HepG2 (cell line): ENCODE measurements at regions not wholly inside any gene's neighbourhood (a gene's known extent, or its start where the extent isn't known, plus 50 kb on each side); places are given as distances from the start of the nearest gene placed in this dataset.

Experiments used
- ATAC-seq: fragments of 200-7000 bp; cut with Tn5 transposase; 3 replicates; pipeline ENCODE4 v1.9.1; 2020; ENCODE audit warnings: mild to moderate bottlenecking, moderate library complexity
- BruUV-seq: library from RNA; stranded (reverse); fragments of 400-500 nt; replicated peaks from 2 replicates; lab custom pipeline; 2021; lab: Mats Ljungman, UMichigan
- CTCF ChIA-PET: fragments of 300-600 bp; formaldehyde crosslinking; extraction: SDS; loops from one replicate; lab custom pipeline; 2021; ENCODE audit warnings: low total read pairs, inconsistent platforms, low intra/inter-chr PET ratio; lab: Yijun Ruan, JAX
- POLR2A ChIA-PET: fragments of 350-600 bp; sonication (Branson Sonifier 250); formaldehyde crosslinking; loops from one replicate; lab custom pipeline; 2020; ENCODE audit warnings: antibody characterized with exemption, inconsistent platforms; lab: Yijun Ruan, JAX
- DNase-seq: peaks from one replicate; pipeline ENCODE4 v3.0.0-alpha.2; 2015; ENCODE audit warnings: low spot score
- FAIRE-seq: peaks from 3 replicates; lab custom pipeline; 2011; peaks lifted over from hg19 to GRCh38; lab: Jason Lieb, UNC
- H2AFZ ChIP-seq: one replicate; pipeline ENCODE4 v1.6.1; 2011; ENCODE audit warnings: low read length, inconsistent platforms
- H3K27ac ChIP-seq: fragments of 300-600 bp; 3 replicates; pipeline ENCODE4 v1.8.0; 2011; ENCODE audit warnings: mixed run types, mild to moderate bottlenecking, mixed read lengths, low read length, inconsistent platforms; ENCODE audit not compliant: insufficient read depth; ENCODE audit errors: extremely low read length
- H3K27me3 ChIP-seq, 2 experiments: fragments of 200-600 bp in 1 of 2; 2 replicates in 1 of 2; 3 replicates in 1 of 2; pipeline versions ENCODE4 v1.6.0 to v1.8.0; 2011; ENCODE audit warnings: low read length in 2 of 2, mild to moderate bottlenecking in 2 of 2, moderate library complexity in 2 of 2, inconsistent platforms in 1 of 2; ENCODE audit not compliant: insufficient read depth in 2 of 2, control insufficient read depth in 1 of 2
- H3K36me3 ChIP-seq, 2 experiments: fragments of 200-600 bp in 1 of 2; replicated peaks in 1 of 2; 2 replicates in 1 of 2; 3 replicates in 1 of 2; pipeline versions ENCODE4 v1.5.1 to v1.8.0; 2011; ENCODE audit warnings: low read length in 2 of 2, inconsistent platforms in 1 of 2; ENCODE audit not compliant: insufficient read depth in 2 of 2, control insufficient read depth in 1 of 2
- H3K4me1 ChIP-seq: 2 replicates; pipeline ENCODE4 v1.5.1; 2012; ENCODE audit warnings: low read length, inconsistent platforms; ENCODE audit not compliant: insufficient read depth
- H3K4me2 ChIP-seq: 2 replicates; pipeline ENCODE4 v1.6.0; 2011; ENCODE audit warnings: low read depth, low read length, inconsistent platforms
- H3K4me3 ChIP-seq, 3 experiments: fragments of 200-600 bp in 1 of 3; sonication (generic), shearing (Covaris generic) in 1 of 3; replicated peaks in 1 of 3; 2 replicates each; pipeline ENCODE4 v1.5.1; 2011 to 2016; ENCODE audit warnings: low read length in 3 of 3, inconsistent platforms in 2 of 3, low read depth in 2 of 3, mild to moderate bottlenecking in 2 of 3, control low read depth in 1 of 3, mixed read lengths in 1 of 3; ENCODE audit not compliant: insufficient read depth in 1 of 3
- H3K79me2 ChIP-seq: one replicate; pipeline ENCODE4 v1.6.1; 2011; ENCODE audit warnings: low read length, inconsistent platforms; ENCODE audit not compliant: insufficient read depth
- H3K9ac ChIP-seq: 2 replicates; pipeline ENCODE4 v1.6.0; 2011; ENCODE audit warnings: mild to moderate bottlenecking, low read depth, low read length, inconsistent platforms; ENCODE audit not compliant: insufficient read depth
- H3K9me3 ChIP-seq: 2 replicates; pipeline ENCODE4 v1.5.1; 2012; ENCODE audit warnings: mild to moderate bottlenecking, low read length
- H4K20me1 ChIP-seq: 2 replicates; pipeline ENCODE4 v1.6.0; 2011; ENCODE audit warnings: inconsistent platforms, mild to moderate bottlenecking, low read length, moderate library complexity; ENCODE audit not compliant: insufficient read depth
- CBX2 ChIP-seq, 2 experiments: fragments of 200-600 bp in 1 of 2; sonication (generic); formaldehyde crosslinking in 1 of 2; IDR thresholded peaks; 2 replicates each; pipeline versions ENCODE4 v1.7.0 to v1.8.1; 2018 to 2022; ENCODE audit warnings: low read depth in 2 of 2, low read length in 1 of 2, mild to moderate bottlenecking in 1 of 2, missing genetic modification reagents in 1 of 2
- EEA1 ChIP-seq: sonication (generic); formaldehyde crosslinking; IDR thresholded peaks from 2 replicates; pipeline ENCODE4 v1.5.1; 2020; ENCODE audit warnings: mild to moderate bottlenecking, missing genetic modification reagents, borderline replicate concordance
- EED ChIP-seq: sonication (generic); formaldehyde crosslinking; IDR thresholded peaks from 2 replicates; pipeline ENCODE4 v1.5.0; 2020; ENCODE audit warnings: mild to moderate bottlenecking, missing genetic modification reagents
- HNF4A ChIP-seq: sonication (generic); formaldehyde crosslinking; IDR thresholded peaks from 2 replicates; pipeline ENCODE4 v1.4.0; 2020; ENCODE audit warnings: missing genetic modification reagents
- ISL2 ChIP-seq: sonication (generic); formaldehyde crosslinking; IDR thresholded peaks from 2 replicates; pipeline ENCODE4 v1.5.0; 2020; ENCODE audit warnings: missing genetic modification reagents
- KLF11 ChIP-seq: IDR thresholded peaks from 2 replicates; pipeline ENCODE4 v1.6.1; 2016; ENCODE audit warnings: missing compliant biosample characterization
- KLF13 ChIP-seq: sonication (generic); formaldehyde crosslinking; IDR thresholded peaks from 2 replicates; pipeline ENCODE4 v1.4.0; 2020; ENCODE audit warnings: mild to moderate bottlenecking, missing genetic modification reagents
- KLF9 ChIP-seq: IDR thresholded peaks from 2 replicates; pipeline ENCODE4 v1.6.1; 2016; ENCODE audit warnings: low read depth
- LCORL ChIP-seq, 2 experiments: fragments of 450-650 bp in 1 of 2; sonication (generic) in 1 of 2; formaldehyde crosslinking in 1 of 2; IDR thresholded peaks; 2 replicates each; pipeline versions ENCODE4 v1.5.0 to v1.6.1; 2017 to 2020; ENCODE audit warnings: antibody characterized with exemption in 1 of 2, missing genetic modification reagents in 1 of 2
- PHF21A ChIP-seq: sonication (generic); formaldehyde crosslinking; IDR thresholded peaks from 2 replicates; pipeline ENCODE4 v1.5.0; 2020; ENCODE audit warnings: mild to moderate bottlenecking, missing genetic modification reagents
- RELA ChIP-seq: sonication (generic); formaldehyde crosslinking; IDR thresholded peaks from 2 replicates; pipeline ENCODE4 v1.4.0; 2020; ENCODE audit warnings: missing genetic modification reagents
- ZBTB3 ChIP-seq: sonication (generic); formaldehyde crosslinking; IDR thresholded peaks from 2 replicates; pipeline ENCODE4 v1.4.0; 2020; ENCODE audit warnings: low read depth, mild to moderate bottlenecking, moderate library complexity, missing genetic modification reagents, borderline replicate concordance
- ZNF235 ChIP-seq: sonication (generic); formaldehyde crosslinking; IDR thresholded peaks from 2 replicates; pipeline ENCODE4 v1.8.1; 2023; ENCODE audit warnings: mild to moderate bottlenecking, missing genetic modification reagents, borderline replicate concordance
- ZNF331 ChIP-seq: sonication (generic); formaldehyde crosslinking; IDR thresholded peaks from 2 replicates; pipeline ENCODE4 v1.4.0; 2020; ENCODE audit warnings: missing genetic modification reagents
- ZNF460 ChIP-seq: sonication (generic); formaldehyde crosslinking; IDR thresholded peaks from 2 replicates; pipeline ENCODE4 v1.5.1; 2020; ENCODE audit warnings: missing genetic modification reagents, mild to moderate bottlenecking, borderline replicate concordance
- ZNF549 ChIP-seq: sonication (generic); formaldehyde crosslinking; IDR thresholded peaks from 2 replicates; pipeline ENCODE4 v1.5.0; 2020; ENCODE audit warnings: missing genetic modification reagents
- in situ Hi-C: cut with HindIII; loops from 2 replicates; pipeline ENCODE4 v1.10.0; 2017; ENCODE audit warnings: low pct_unique_long_range_greater_than_20kb; ENCODE audit not compliant: extremely low pct_ligation_motif_present
- intact Hi-C: fragments of 100-400 bp; cut with micrococcal nuclease; formaldehyde crosslinking; loops from one replicate; pipeline ENCODE4 v1.10.0; 2022; ENCODE audit not compliant: unreplicated experiment
- TF ChIP-seq, protein P1 (sequence below): sonication (generic); formaldehyde crosslinking; IDR thresholded peaks from 2 replicates; pipeline ENCODE4 v1.8.0; 2022; ENCODE audit warnings: mild to moderate bottlenecking, missing genetic modification reagents
- TF ChIP-seq, protein P2 (sequence below): sonication (generic); formaldehyde crosslinking; IDR thresholded peaks from 2 replicates; pipeline ENCODE4 v1.4.0; 2020; ENCODE audit warnings: missing genetic modification reagents
- TF ChIP-seq, protein P3 (sequence below): sonication (generic); formaldehyde crosslinking; IDR thresholded peaks from 2 replicates; pipeline ENCODE4 v1.5.0; 2020; ENCODE audit warnings: missing genetic modification reagents
- TF ChIP-seq, protein P4 (sequence below): sonication (generic); formaldehyde crosslinking; IDR thresholded peaks from 2 replicates; pipeline ENCODE4 v1.4.0; 2020; ENCODE audit warnings: missing genetic modification reagents

DNA sequence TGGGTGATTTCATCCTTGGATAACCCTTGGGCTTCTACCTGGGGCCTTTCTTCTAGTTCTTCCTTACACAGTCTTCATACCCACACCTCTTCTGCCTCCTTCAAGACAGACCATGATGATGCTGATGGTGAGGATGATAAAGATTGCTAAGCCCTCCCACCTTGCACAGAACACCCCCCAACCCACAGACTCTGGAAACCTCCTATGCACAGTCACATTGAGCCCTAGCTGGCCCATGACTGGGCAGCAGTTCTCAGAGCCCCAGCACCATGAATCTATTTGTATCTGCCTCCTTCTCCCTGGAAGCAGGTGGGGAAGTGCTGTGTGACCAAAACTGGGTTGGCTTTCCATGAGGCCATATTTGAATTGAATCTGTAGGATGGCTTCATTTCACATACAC, 99.8 kb downstream of the EN1 start:
- Histone ChIP-seq H2AFZ (no peak overlapping the region), H3K27ac (no peak overlapping the region), H3K9me3 (peaks cover 34% of the 10 kb centered on the region), H4K20me1 (no peaks in the 10 kb centered on the region), H3K4me2 (no peak overlapping the region), H3K9ac (no peak overlapping the region), H3K4me1 (no peaks in the 10 kb centered on the region), H3K27me3 (peaks cover 0 to 7% of the 10 kb centered on the region in 2 experiments; a peak in 1 of 5 replicates), H3K4me3 (no peak overlapping the region), H3K79me2 (no peaks in the 10 kb centered on the region), H3K36me3 (no peaks in the 10 kb centered on the region)
- ChIA-PET POLR2A (no interaction called here), CTCF (no interaction called here)
- FAIRE-seq, result no peak
- no peak for DNase-seq
- BruUV-seq, result no TSS peak
- in situ Hi-C loops, result no loop called here
- ATAC-seq, result no peak
- intact Hi-C loops, result no loop called here
- TF ChIP-seq EEA1 (CRISPR knock-in tag), result no peak
- TF ChIP-seq RELA (CRISPR knock-in tag), result no peak
- TF ChIP-seq ZBTB3 (CRISPR knock-in tag), result no peak
- no peak for TF ChIP-seq KLF13
- TF ChIP-seq EED (CRISPR knock-in tag), result no peak
- no peak for TF ChIP-seq PHF21A (CRISPR knock-in tag)
- no peak for TF ChIP-seq ISL2 (CRISPR knock-in tag)
- TF ChIP-seq, protein P1, sequence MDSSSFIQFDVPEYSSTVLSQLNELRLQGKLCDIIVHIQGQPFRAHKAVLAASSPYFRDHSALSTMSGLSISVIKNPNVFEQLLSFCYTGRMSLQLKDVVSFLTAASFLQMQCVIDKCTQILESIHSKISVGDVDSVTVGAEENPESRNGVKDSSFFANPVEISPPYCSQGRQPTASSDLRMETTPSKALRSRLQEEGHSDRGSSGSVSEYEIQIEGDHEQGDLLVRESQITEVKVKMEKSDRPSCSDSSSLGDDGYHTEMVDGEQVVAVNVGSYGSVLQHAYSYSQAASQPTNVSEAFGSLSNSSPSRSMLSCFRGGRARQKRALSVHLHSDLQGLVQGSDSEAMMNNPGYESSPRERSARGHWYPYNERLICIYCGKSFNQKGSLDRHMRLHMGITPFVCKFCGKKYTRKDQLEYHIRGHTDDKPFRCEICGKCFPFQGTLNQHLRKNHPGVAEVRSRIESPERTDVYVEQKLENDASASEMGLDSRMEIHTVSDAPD (CRISPR knock-in tag), result no peak
- no peak for TF ChIP-seq LCORL (IDR thresholded peaks at IDR 0.05)
- TF ChIP-seq LCORL (CRISPR knock-in tag; IDR thresholded peaks at IDR 0.05), result no peak
- TF ChIP-seq ZNF460 (CRISPR knock-in tag), result no peak
- no peak for TF ChIP-seq CBX2 (IDR thresholded peaks at IDR 0.05; ENCODE audit: low read depth, low read length)
- TF ChIP-seq CBX2 (CRISPR knock-in tag; IDR thresholded peaks at IDR 0.05; ENCODE audit: low read depth), result no peak
- TF ChIP-seq, protein P2, sequence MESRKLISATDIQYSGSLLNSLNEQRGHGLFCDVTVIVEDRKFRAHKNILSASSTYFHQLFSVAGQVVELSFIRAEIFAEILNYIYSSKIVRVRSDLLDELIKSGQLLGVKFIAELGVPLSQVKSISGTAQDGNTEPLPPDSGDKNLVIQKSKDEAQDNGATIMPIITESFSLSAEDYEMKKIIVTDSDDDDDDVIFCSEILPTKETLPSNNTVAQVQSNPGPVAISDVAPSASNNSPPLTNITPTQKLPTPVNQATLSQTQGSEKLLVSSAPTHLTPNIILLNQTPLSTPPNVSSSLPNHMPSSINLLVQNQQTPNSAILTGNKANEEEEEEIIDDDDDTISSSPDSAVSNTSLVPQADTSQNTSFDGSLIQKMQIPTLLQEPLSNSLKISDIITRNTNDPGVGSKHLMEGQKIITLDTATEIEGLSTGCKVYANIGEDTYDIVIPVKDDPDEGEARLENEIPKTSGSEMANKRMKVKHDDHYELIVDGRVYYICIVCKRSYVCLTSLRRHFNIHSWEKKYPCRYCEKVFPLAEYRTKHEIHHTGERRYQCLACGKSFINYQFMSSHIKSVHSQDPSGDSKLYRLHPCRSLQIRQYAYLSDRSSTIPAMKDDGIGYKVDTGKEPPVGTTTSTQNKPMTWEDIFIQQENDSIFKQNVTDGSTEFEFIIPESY (CRISPR knock-in tag), result no peak
- TF ChIP-seq KLF11 (CRISPR knock-in tag), result no peak
- TF ChIP-seq, protein P3, sequence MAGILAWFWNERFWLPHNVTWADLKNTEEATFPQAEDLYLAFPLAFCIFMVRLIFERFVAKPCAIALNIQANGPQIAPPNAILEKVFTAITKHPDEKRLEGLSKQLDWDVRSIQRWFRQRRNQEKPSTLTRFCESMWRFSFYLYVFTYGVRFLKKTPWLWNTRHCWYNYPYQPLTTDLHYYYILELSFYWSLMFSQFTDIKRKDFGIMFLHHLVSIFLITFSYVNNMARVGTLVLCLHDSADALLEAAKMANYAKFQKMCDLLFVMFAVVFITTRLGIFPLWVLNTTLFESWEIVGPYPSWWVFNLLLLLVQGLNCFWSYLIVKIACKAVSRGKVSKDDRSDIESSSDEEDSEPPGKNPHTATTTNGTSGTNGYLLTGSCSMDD (CRISPR knock-in tag), result no peak
- no peak for TF ChIP-seq HNF4A
- TF ChIP-seq, protein P4, sequence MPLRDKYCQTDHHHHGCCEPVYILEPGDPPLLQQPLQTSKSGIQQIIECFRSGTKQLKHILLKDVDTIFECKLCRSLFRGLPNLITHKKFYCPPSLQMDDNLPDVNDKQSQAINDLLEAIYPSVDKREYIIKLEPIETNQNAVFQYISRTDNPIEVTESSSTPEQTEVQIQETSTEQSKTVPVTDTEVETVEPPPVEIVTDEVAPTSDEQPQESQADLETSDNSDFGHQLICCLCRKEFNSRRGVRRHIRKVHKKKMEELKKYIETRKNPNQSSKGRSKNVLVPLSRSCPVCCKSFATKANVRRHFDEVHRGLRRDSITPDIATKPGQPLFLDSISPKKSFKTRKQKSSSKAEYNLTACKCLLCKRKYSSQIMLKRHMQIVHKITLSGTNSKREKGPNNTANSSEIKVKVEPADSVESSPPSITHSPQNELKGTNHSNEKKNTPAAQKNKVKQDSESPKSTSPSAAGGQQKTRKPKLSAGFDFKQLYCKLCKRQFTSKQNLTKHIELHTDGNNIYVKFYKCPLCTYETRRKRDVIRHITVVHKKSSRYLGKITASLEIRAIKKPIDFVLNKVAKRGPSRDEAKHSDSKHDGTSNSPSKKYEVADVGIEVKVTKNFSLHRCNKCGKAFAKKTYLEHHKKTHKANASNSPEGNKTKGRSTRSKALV (CRISPR knock-in tag), result no peak
- TF ChIP-seq ZNF235, result no peak
- TF ChIP-seq ZNF331 (CRISPR knock-in tag), result no peak
- TF ChIP-seq KLF9, result no peak
- TF ChIP-seq ZNF549, result no peak
